Neural progenitor cell (in vitro differentiated cells): ENCODE measurements at regions not wholly inside any gene's neighbourhood (a gene's known extent, or its start where the extent isn't known, plus 50 kb on each side); places are given as distances from the start of the nearest gene placed in this dataset.

Source experiments
- DNase-seq: peaks from one replicate; pipeline ENCODE4 v3.0.0-alpha.2; 2016; ENCODE audit warnings: low spot score
- H2AFZ ChIP-seq: fragments of 200-600 bp; sonication (generic); replicated peaks from 2 replicates; pipeline ENCODE4 v1.6.1; 2016; ENCODE audit warnings: antibody characterized with exemption
- H3F3A ChIP-seq: fragments of 200-600 bp; sonication (generic); 2 replicates; pipeline ENCODE4 v1.6.1; 2016; ENCODE audit warnings: antibody characterized with exemption, low read depth
- H3K27ac ChIP-seq: fragments of 200-600 bp; sonication (generic); 2 replicates; pipeline ENCODE4 v1.5.1; 2016; ENCODE audit warnings: mild to moderate bottlenecking
- H3K27me3 ChIP-seq: fragments of 200-600 bp; sonication (generic); 2 replicates; pipeline ENCODE4 v1.6.1; 2016; ENCODE audit warnings: mild to moderate bottlenecking, moderate library complexity
- H3K36me3 ChIP-seq: fragments of 200-600 bp; sonication (generic); 2 replicates; pipeline ENCODE4 v1.5.1; 2016
- H3K4me1 ChIP-seq: fragments of 200-600 bp; sonication (generic); 2 replicates; pipeline ENCODE4 v1.6.1; 2016; ENCODE audit warnings: mixed run types
- H3K4me2 ChIP-seq: fragments of 200-600 bp; sonication (generic); 2 replicates; pipeline ENCODE4 v1.6.1; 2016
- H3K4me3 ChIP-seq: fragments of 200-600 bp; sonication (generic); 2 replicates; pipeline ENCODE4 v1.5.1; 2016
- H3K79me2 ChIP-seq: fragments of 200-600 bp; sonication (generic); 2 replicates; pipeline ENCODE4 v1.6.1; 2016; ENCODE audit warnings: low read depth
- H3K9ac ChIP-seq: fragments of 200-600 bp; sonication (generic); 2 replicates; pipeline ENCODE4 v1.6.1; 2016
- H3K9me3 ChIP-seq: fragments of 200-600 bp; sonication (generic); 2 replicates; pipeline ENCODE4 v1.5.1; 2016; ENCODE audit warnings: low read depth
- H4K20me1 ChIP-seq: fragments of 200-600 bp; sonication (generic); 2 replicates; pipeline ENCODE4 v1.6.1; 2016; ENCODE audit warnings: low read depth
- H3K27ac Mint-ChIP-seq: 3 replicates; pipeline ENCODE4 v1.8.0; 2021; ENCODE audit warnings: mixed read lengths
- H3K27me3 Mint-ChIP-seq: 2 replicates; pipeline ENCODE4 v1.8.0; 2022; ENCODE audit warnings: low read depth, mild to moderate bottlenecking, inconsistent platforms, moderate library complexity, mixed read lengths; ENCODE audit not compliant: insufficient read depth
- H3K36me3 Mint-ChIP-seq: 3 replicates; pipeline ENCODE4 v1.8.0; 2021; ENCODE audit warnings: mixed read lengths
- H3K4me1 Mint-ChIP-seq: 3 replicates; pipeline ENCODE4 v1.8.0; 2021; ENCODE audit warnings: mixed read lengths
- H3K4me3 Mint-ChIP-seq: 3 replicates; pipeline ENCODE4 v1.8.0; 2021; ENCODE audit warnings: mild to moderate bottlenecking, moderate library complexity, mixed read lengths
- H3K9me3 Mint-ChIP-seq: 3 replicates; pipeline ENCODE4 v1.8.0; 2020; ENCODE audit warnings: mixed read lengths
- EZH2 ChIP-seq: fragments of 200-600 bp; sonication (generic); IDR thresholded peaks from 2 replicates; pipeline ENCODE4 v1.6.1; 2017; ENCODE audit warnings: antibody characterized with exemption, mild to moderate bottlenecking, moderate library complexity
- EZH2phosphoT487 ChIP-seq: fragments of 200-600 bp; sonication (generic); IDR thresholded peaks from 2 replicates; pipeline ENCODE4 v1.6.1; 2017; ENCODE audit warnings: antibody characterized with exemption
- TF ChIP-seq, protein P1 (sequence below): fragments of 200-600 bp; sonication (generic); IDR thresholded peaks from 2 replicates; pipeline ENCODE4 v1.5.1; 2017; ENCODE audit warnings: antibody characterized with exemption, mild to moderate bottlenecking

DNA sequence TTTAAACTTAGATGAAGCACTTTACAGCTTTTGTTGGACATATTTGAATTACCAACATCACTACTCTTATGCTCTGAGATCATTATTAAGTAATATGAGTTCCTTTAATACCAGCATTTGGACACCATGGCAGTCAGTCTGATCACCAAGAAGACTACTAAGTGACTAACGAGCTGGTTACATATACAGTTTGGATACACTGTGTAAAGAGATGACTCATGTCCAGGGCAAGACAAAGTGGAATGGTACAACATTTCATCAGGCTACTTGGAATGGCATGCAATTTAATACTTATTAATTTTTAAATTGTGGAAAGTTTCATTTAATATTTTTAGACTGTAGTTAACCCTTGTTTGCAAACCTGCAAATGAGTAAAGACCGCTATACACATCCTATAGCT lies 237.4 kb upstream of the PRDM9 start:
- Mint-ChIP-seq H3K27ac (no peak overlapping the region), H3K36me3 (no peaks in the 10 kb centered on the region), H3K27me3 (no peaks in the 10 kb centered on the region), H3K4me3 (no peak overlapping the region), H3K4me1 (no peaks in the 10 kb centered on the region), H3K9me3 (no peaks in the 10 kb centered on the region)
- Histone ChIP-seq H3K36me3 (no peaks in the 10 kb centered on the region), H3K79me2 (no peaks in the 10 kb centered on the region), H3K9me3 (no peaks in the 10 kb centered on the region), H3K9ac (no peak overlapping the region), H2AFZ (no peak overlapping the region), H3K4me3 (no peak overlapping the region), H4K20me1 (no peaks in the 10 kb centered on the region), H3K27ac (no peak overlapping the region), H3K4me1 (no peaks in the 10 kb centered on the region), H3K4me2 (no peak overlapping the region), H3K27me3 (no peaks in the 10 kb centered on the region), H3F3A (no peaks in the 10 kb centered on the region)
- no peak for DNase-seq
- TF ChIP-seq EZH2phosphoT487 (no peak), EZH2 (no peak)
- TF ChIP-seq, protein P1, sequence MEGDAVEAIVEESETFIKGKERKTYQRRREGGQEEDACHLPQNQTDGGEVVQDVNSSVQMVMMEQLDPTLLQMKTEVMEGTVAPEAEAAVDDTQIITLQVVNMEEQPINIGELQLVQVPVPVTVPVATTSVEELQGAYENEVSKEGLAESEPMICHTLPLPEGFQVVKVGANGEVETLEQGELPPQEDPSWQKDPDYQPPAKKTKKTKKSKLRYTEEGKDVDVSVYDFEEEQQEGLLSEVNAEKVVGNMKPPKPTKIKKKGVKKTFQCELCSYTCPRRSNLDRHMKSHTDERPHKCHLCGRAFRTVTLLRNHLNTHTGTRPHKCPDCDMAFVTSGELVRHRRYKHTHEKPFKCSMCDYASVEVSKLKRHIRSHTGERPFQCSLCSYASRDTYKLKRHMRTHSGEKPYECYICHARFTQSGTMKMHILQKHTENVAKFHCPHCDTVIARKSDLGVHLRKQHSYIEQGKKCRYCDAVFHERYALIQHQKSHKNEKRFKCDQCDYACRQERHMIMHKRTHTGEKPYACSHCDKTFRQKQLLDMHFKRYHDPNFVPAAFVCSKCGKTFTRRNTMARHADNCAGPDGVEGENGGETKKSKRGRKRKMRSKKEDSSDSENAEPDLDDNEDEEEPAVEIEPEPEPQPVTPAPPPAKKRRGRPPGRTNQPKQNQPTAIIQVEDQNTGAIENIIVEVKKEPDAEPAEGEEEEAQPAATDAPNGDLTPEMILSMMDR, result no peak

DNA sequence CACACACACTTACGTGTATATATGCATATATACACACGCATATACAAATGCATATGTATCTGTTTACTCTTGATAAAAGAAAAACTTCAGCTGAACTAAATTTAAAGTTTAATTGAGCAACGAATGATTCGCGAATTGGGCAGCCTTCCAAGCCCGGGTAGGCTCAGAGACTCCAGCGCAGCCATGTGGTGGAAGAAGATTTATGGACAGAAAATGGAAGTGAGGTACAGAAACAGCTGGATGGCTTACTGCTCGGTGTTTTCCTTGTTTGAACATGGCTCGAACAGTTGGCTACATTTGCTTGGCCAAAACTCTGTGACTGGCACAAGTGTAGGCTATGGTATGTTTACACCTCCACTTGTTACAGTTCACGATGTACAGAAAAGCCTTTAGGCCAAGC lies 239.3 kb upstream of the PRDM9 start:
- Histone ChIP-seq H3K36me3 (no peaks in the 10 kb centered on the region), H3K4me2 (no peak overlapping the region), H4K20me1 (no peaks in the 10 kb centered on the region), H3K27ac (no peak overlapping the region), H3K9ac (no peak overlapping the region), H3K27me3 (no peaks in the 10 kb centered on the region), H3K79me2 (no peaks in the 10 kb centered on the region), H3K4me3 (no peak overlapping the region), H3K4me1 (no peaks in the 10 kb centered on the region), H3K9me3 (no peaks in the 10 kb centered on the region), H2AFZ (no peak overlapping the region), H3F3A (no peaks in the 10 kb centered on the region)
- H3K27ac Mint-ChIP-seq, result no peak overlapping the region
- no peak overlapping the region for H3K4me3 Mint-ChIP-seq
- H3K36me3 Mint-ChIP-seq, result no peaks in the 10 kb centered on the region
- H3K27me3 Mint-ChIP-seq, result no peaks in the 10 kb centered on the region
- no peak for DNase-seq
- TF ChIP-seq EZH2 (no peak), EZH2phosphoT487 (no peak)
- TF ChIP-seq, protein P1, result no peak
- H3K4me1 Mint-ChIP-seq, result no peaks in the 10 kb centered on the region
- H3K9me3 Mint-ChIP-seq, result no peaks in the 10 kb centered on the region

- no peaks in the 10 kb centered on the region for H3K4me1 ChIP-seq
- no peaks in the 10 kb centered on the region for H3K27me3 Mint-ChIP-seq
- no peak overlapping the region for H3K27ac ChIP-seq
- H3K4me2 ChIP-seq, result no peak overlapping the region
- H3K4me3 Mint-ChIP-seq, result no peak overlapping the region
- H3K36me3 ChIP-seq, result no peaks in the 10 kb centered on the region
- H3K9ac ChIP-seq, result no peak overlapping the region
- H3K79me2 ChIP-seq, result no peaks in the 10 kb centered on the region
- H3K27ac Mint-ChIP-seq, result no peak overlapping the region
- TF ChIP-seq, protein P1, result no peak
- no peak for TF ChIP-seq EZH2
- no peak for TF ChIP-seq EZH2phosphoT487
- H3K9me3 ChIP-seq, result no peaks in the 10 kb centered on the region
- no peaks in the 10 kb centered on the region for H3K9me3 Mint-ChIP-seq
- no peaks in the 10 kb centered on the region for H3F3A ChIP-seq
- no peaks in the 10 kb centered on the region for H3K27me3 ChIP-seq
- H2AFZ ChIP-seq, result no peak overlapping the region
- H4K20me1 ChIP-seq, result no peaks in the 10 kb centered on the region
- no peak overlapping the region for H3K4me3 ChIP-seq
- DNase-seq, result no peak
- peaks cover 2% of the 10 kb centered on the region for H3K4me1 Mint-ChIP-seq
- H3K36me3 Mint-ChIP-seq, result no peaks in the 10 kb centered on the region
Measured at GRCh38 chr5:23260621-23261020, 246.8 kb upstream of the PRDM9 start.

DNA sequence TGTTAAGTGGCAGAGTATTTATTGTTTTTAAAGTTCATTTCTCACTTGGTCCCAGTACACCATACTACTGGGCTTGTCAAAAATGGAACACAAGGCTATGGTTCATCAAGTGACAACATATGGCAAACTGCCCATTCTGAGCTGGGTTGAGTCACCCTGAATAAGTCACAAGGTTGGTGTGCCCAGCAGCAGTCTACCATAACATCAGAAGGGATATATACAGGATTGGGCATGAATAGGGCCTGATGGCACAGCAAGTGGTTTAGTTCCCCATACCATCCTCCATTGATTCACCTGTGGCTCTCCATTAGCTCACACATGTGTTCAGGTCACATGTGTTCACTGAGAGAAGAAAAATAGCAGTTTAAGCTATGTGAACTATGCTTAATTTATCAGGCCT lies 249.8 kb upstream of the PRDM9 start:
- Histone ChIP-seq H3F3A (no peaks in the 10 kb centered on the region), H3K4me1 (no peaks in the 10 kb centered on the region), H3K79me2 (no peaks in the 10 kb centered on the region), H3K27me3 (no peaks in the 10 kb centered on the region), H3K9me3 (no peaks in the 10 kb centered on the region), H3K4me2 (no peak overlapping the region), H3K4me3 (no peak overlapping the region), H3K27ac (no peak overlapping the region), H4K20me1 (no peaks in the 10 kb centered on the region), H3K9ac (no peak overlapping the region), H3K36me3 (no peaks in the 10 kb centered on the region), H2AFZ (no peak overlapping the region)
- H3K4me3 Mint-ChIP-seq, result no peak overlapping the region
- no peaks in the 10 kb centered on the region for H3K9me3 Mint-ChIP-seq
- no peak for DNase-seq
- no peaks in the 10 kb centered on the region for H3K36me3 Mint-ChIP-seq
- no peaks in the 10 kb centered on the region for H3K27me3 Mint-ChIP-seq
- peaks cover 2% of the 10 kb centered on the region for H3K4me1 Mint-ChIP-seq
- TF ChIP-seq EZH2 (no peak), EZH2phosphoT487 (no peak)
- TF ChIP-seq, protein P1, result no peak
- no peak overlapping the region for H3K27ac Mint-ChIP-seq
